Loucy (cell line): ENCODE measurements at regions not wholly inside any gene's neighbourhood (a gene's known extent, or its start where the extent isn't known, plus 50 kb on each side); places are given as distances from the start of the nearest gene placed in this dataset.

Experiments used
- EZH2phosphoT487 ChIP-seq: fragments of 200-600 bp; IDR thresholded peaks from 2 replicates; pipeline ENCODE4 v1.6.1; 2018; ENCODE audit warnings: antibody characterized with exemption, mild to moderate bottlenecking, moderate library complexity, borderline replicate concordance
- TF ChIP-seq, protein P1 (sequence below): fragments of 200-600 bp; sonication (generic); conservative IDR thresholded peaks from 2 replicates; pipeline ENCODE4 v1.5.1; 2014; ENCODE audit warnings: mild to moderate bottlenecking, antibody characterized with exemption, low read length

DNA sequence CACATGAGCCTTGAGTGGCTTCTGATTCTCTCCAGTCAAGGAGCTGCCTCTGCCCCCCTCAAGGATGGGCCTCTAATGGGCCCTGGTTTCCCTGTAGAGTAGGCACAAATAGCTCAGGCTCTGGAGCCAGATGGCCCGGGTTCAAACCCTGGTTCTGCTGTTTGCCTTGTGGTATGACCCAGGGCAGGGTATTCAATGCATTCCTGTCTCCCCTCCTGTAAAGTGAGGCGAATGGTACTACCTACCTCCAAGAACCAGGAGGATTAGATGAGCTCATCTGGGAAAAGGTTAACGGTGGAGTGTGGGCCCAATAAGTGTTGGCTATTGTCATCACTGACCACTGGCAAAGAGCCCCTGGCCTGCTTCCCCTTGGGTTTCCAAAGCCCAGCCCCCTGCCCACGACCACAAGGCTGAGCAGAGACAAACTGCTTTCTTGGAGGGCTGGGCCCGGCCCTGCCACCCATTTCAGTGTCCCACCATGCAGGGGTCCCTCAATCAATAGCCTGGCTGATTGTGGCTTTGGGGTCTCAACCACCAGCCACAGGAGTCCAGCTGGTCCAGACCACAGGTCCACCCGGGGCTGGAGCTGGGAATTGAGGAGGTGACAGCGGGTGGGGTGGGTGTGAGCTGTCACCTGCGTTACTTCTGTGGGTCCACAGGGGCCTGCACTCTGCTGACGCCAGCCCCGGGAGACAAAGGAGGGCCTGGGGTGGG lies 115.6 kb upstream of the RUNX3 start:
- TF ChIP-seq, protein P1, sequence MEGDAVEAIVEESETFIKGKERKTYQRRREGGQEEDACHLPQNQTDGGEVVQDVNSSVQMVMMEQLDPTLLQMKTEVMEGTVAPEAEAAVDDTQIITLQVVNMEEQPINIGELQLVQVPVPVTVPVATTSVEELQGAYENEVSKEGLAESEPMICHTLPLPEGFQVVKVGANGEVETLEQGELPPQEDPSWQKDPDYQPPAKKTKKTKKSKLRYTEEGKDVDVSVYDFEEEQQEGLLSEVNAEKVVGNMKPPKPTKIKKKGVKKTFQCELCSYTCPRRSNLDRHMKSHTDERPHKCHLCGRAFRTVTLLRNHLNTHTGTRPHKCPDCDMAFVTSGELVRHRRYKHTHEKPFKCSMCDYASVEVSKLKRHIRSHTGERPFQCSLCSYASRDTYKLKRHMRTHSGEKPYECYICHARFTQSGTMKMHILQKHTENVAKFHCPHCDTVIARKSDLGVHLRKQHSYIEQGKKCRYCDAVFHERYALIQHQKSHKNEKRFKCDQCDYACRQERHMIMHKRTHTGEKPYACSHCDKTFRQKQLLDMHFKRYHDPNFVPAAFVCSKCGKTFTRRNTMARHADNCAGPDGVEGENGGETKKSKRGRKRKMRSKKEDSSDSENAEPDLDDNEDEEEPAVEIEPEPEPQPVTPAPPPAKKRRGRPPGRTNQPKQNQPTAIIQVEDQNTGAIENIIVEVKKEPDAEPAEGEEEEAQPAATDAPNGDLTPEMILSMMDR = no peak
- TF ChIP-seq EZH2phosphoT487 = no peak
